C4-2B (cell line): ENCODE measurements at regions not wholly inside any gene's neighbourhood (a gene's known extent, or its start where the extent isn't known, plus 50 kb on each side); places are given as distances from the start of the nearest gene placed in this dataset.

Experiments
- H3K27ac ChIP-seq: fragments of 450-650 bp; 2 replicates; pipeline ENCODE4 v1.5.1; 2017
- ZFX ChIP-seq: fragments of 450-650 bp; IDR thresholded peaks from 2 replicates; pipeline ENCODE4 v1.6.1; 2017
- TF ChIP-seq, protein P1 (sequence below): fragments of 450-650 bp; conservative IDR thresholded peaks from 2 replicates; pipeline ENCODE4 v1.5.1; 2017; ENCODE audit warnings: mild to moderate bottlenecking

DNA sequence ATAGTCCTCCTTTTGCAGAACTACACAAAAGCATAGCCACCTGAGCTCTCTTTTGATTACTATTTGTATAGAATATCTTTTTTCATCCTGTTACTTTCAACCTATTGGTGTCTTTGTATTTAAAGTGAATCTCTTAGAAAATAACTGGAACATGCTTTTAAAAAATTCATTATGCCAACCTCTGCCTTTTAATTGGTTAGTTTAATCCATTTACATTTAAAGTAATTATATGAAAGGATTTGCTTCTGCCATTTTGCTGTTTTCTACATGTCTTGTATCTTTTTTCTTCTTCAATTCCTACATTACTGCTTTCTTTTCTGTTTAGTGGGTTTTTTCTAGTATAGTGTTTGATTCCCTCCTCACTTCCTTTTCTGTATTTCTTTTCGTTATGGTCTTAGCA lies 407.5 kb upstream of the ZEB2 start:
- TF ChIP-seq ZFX = no peak
- TF ChIP-seq, protein P1, sequence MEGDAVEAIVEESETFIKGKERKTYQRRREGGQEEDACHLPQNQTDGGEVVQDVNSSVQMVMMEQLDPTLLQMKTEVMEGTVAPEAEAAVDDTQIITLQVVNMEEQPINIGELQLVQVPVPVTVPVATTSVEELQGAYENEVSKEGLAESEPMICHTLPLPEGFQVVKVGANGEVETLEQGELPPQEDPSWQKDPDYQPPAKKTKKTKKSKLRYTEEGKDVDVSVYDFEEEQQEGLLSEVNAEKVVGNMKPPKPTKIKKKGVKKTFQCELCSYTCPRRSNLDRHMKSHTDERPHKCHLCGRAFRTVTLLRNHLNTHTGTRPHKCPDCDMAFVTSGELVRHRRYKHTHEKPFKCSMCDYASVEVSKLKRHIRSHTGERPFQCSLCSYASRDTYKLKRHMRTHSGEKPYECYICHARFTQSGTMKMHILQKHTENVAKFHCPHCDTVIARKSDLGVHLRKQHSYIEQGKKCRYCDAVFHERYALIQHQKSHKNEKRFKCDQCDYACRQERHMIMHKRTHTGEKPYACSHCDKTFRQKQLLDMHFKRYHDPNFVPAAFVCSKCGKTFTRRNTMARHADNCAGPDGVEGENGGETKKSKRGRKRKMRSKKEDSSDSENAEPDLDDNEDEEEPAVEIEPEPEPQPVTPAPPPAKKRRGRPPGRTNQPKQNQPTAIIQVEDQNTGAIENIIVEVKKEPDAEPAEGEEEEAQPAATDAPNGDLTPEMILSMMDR = no peak
- no peak overlapping the region for H3K27ac ChIP-seq

DNA sequence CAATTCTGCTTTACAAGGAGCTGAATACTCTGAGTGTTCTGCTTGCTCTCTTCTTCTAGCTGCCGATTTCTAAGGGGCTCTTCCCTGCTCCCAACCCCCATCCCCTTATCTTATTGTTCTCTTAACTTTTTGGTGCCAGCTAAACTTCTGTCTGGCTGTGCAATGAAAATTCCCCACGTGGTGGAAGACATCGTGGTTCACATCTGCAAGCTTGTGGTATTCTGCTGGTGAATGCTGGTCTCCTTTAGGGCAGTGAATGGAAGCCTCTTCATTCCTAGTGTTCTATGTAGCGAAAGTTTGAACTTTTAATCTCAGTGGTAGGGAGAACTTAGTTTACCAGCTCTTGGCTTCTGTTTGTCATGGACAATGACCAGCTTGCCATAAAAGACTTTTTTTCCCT lies 406.0 kb upstream of the ZEB2 start:
- TF ChIP-seq, protein P1 = no peak
- TF ChIP-seq ZFX = no peak
- no peak overlapping the region for H3K27ac ChIP-seq

DNA sequence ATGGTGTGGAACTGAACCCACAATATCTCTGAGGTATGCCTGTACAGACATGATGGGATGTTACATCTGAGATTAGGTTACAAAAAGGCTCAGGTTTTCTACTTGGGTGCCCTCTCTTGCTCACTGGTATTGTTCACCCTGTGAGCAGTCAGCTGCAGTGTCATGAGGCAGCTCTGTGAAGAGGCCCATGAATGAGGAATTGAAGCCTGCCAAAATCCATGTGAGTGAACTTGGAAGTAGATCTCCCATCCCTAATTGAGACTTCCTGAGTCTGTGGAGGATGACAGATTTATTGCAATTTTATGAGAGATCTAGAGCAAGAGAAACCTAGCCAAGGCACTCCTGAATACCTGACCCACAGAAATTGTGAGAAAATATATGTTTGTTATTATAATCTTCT lies 404.9 kb upstream of the ZEB2 start:
- H3K27ac ChIP-seq = no peak overlapping the region
- no peak for TF ChIP-seq ZFX
- TF ChIP-seq, protein P1 = no peak

DNA sequence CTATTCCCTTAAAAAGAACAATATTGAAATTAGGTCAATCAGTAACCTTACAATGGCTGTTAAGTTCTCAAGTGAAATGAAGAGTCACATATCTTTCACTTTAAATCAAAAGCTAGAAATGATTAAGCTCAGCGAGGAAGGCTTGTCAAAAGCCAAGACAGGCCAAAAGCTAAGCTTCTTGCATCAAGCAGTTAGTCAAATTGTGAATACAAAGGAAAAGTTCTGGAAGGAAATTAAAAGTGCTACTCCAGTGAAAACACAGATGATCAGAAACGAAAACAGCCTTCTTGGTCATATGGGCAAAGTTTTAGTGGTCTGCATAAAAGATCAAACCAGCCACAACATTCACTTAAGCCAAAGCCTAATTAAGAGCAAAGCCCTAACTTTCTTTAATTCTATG lies 402.6 kb upstream of the ZEB2 start:
- TF ChIP-seq ZFX = no peak
- TF ChIP-seq, protein P1 = no peak
- H3K27ac ChIP-seq = no peak overlapping the region

DNA sequence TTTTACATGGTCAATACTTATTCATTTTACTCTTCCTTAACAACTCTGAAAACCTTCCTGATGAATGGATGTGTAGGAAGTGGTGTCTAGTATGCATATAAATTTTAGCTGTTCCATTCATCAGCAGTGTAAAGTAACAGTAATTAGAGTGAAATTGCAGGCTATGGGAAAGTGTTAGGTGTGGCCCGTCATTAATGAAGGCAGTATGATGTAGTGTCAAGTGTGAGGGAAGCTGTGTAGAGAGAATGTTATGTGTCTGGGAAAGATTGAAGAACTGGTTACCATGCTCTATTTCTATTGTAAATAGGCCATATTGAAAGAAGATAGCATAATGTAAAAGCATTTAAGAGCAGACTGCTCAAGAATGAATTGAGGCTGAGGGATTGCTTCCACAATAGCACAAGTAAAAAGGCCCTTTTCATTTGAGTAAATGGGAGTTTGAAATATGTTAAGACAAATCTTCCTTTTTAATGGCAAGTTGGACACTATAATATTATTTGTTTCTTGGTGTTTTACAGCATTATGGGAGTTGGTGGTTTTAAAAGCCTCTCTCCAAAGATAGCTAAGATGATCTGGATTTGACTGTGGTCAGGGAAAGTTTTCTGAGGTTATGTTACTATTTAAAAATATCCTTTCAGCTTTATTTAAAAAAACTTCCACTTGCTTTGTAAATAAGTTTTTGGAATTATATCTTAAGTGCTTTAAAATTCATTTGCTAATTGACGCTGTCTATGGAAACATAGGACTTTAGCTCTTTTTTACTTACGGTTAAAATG lies 401.0 kb upstream of the ZEB2 start:
- H3K27ac ChIP-seq = no peak overlapping the region
- no peak for TF ChIP-seq ZFX
- TF ChIP-seq, protein P1 = no peak

DNA sequence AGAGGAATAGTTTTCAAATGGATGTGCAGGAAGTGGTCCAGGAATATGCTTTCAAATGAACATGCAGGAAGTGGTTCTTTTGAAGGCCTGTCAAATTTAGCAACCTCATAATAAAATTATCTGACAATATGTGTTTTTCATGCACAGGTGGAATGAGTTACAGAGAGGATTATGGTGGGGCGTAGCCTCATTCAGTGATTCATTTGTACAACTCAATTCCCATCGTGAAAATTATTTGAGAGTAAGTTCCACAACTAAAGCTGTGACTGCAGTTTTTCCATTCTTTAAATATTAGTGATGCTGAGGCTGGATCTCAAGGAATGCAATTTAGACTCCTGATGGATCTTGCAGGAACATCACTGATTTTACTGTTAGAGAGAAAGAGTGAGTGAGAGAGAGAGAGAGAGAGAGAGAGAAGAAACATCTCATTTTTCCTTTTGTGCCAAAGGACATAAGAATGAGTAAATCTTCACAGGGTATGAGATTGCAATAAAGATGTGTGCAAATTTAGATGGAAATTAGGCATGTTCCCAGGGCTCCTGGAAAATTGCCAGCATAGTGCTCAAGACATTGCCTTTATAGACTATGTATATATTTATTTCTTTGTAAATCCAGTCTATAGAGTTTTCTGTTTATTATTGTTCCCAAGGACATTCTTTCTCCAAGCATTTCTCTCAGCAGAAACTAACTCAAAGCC lies 394.9 kb upstream of the ZEB2 start:
- H3K27ac ChIP-seq = no peak overlapping the region
- TF ChIP-seq ZFX = no peak
- TF ChIP-seq, protein P1 = no peak

DNA sequence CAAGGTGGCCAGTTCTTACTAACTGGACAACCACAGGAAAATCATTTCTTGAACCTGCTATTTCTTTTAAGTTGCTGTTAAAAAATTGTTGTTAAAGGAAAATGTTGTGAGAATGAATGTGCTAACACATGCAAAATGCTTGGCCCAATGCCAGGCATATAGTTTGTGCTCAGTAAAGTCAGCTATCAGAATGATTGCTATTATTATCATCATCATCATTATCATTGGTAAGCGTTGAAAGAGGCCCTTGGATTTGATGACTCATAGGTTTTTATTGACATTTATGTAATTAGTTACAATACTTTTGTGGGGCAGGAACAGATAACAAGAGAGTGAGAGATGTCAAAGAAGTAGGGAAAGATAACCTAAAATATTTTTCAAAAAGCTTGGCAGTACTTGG lies 394.2 kb upstream of the ZEB2 start:
- H3K27ac ChIP-seq = no peak overlapping the region
- TF ChIP-seq ZFX = no peak
- TF ChIP-seq, protein P1 = no peak
